ENCODE measurements at regions not wholly inside any gene's neighbourhood (a gene's known extent, or its start where the extent isn't known, plus 50 kb on each side); places are given as distances from the start of the nearest gene placed in this dataset.

DNA sequence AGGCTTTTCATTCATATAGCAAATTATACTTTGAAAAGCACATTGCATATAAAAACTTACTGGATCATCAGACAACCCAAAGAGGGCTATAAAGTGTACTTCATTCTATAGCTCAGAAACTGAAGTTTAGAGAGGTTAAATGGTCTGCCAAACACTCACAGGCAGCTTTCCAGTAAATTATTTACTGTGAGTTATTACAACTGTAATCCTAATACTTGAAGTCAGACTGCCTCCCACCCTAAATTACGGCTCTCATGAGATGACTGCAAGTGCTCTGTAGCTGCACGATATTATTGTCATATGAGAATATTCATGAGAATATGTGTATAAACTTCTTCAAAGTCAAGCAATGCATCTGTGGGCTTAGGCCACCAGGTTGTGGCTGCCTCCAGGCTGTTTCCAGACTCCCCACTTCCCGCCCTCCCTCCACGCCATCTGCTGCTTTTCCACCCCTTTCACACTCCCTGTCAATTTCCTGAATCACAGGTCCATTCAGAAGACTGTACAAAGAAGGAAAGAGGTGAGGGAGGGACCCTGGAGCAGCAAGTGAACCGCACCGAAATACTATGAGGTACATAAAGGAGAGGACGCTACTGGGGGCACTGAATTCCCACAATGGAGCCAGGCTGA is 111.1 kb upstream of the SPOPL start:
- TF ChIP-seq, protein P1, sequence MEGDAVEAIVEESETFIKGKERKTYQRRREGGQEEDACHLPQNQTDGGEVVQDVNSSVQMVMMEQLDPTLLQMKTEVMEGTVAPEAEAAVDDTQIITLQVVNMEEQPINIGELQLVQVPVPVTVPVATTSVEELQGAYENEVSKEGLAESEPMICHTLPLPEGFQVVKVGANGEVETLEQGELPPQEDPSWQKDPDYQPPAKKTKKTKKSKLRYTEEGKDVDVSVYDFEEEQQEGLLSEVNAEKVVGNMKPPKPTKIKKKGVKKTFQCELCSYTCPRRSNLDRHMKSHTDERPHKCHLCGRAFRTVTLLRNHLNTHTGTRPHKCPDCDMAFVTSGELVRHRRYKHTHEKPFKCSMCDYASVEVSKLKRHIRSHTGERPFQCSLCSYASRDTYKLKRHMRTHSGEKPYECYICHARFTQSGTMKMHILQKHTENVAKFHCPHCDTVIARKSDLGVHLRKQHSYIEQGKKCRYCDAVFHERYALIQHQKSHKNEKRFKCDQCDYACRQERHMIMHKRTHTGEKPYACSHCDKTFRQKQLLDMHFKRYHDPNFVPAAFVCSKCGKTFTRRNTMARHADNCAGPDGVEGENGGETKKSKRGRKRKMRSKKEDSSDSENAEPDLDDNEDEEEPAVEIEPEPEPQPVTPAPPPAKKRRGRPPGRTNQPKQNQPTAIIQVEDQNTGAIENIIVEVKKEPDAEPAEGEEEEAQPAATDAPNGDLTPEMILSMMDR (IDR thresholded peaks at IDR 0.05; ENCODE audit: insufficient read depth, low read length, severe bottlenecking), result no peak
- Histone ChIP-seq H3K27me3 (ENCODE audit: control insufficient read depth, insufficient read depth, low read length) (no peaks in the 10 kb centered on the region), H3K36me3 (ENCODE audit: control insufficient read depth, insufficient read depth, low read length) (no peaks in the 10 kb centered on the region), H3K4me3 (ENCODE audit: low read depth, low read length) (no peak overlapping the region)
- FAIRE-seq, result no peak
- DNase-seq (ENCODE audit: low read depth), result no peak

DNA sequence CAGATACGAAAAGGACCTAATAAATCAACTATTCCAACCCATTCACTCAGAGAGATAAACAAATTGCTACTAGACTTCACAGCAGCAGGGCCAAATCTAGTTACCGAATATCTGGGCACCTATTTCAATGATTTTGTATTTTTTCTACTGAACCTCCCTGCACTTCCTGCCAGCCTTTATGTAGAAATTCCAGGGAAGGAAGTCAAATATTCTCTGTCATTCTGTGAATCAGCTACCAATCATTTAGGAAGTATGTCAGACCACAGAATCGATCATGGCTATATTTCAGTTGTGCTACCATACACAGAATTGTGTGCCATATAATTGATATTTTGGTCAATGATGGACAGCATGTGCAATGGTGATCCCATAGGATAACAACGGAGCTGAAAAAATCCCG is 109.6 kb upstream of the SPOPL start:
- peak; percentile 55 for DNase-seq (ENCODE audit: low read depth)
- H3K4me3 ChIP-seq (ENCODE audit: low read depth, low read length), result no peak overlapping the region
- FAIRE-seq, result no peak
- no peaks in the 10 kb centered on the region for H3K27me3 ChIP-seq (ENCODE audit: control insufficient read depth, insufficient read depth, low read length)
- no peaks in the 10 kb centered on the region for H3K36me3 ChIP-seq (ENCODE audit: control insufficient read depth, insufficient read depth, low read length)
- TF ChIP-seq, protein P1 (IDR thresholded peaks at IDR 0.05; ENCODE audit: insufficient read depth, low read length, severe bottlenecking), result no peak

DNA sequence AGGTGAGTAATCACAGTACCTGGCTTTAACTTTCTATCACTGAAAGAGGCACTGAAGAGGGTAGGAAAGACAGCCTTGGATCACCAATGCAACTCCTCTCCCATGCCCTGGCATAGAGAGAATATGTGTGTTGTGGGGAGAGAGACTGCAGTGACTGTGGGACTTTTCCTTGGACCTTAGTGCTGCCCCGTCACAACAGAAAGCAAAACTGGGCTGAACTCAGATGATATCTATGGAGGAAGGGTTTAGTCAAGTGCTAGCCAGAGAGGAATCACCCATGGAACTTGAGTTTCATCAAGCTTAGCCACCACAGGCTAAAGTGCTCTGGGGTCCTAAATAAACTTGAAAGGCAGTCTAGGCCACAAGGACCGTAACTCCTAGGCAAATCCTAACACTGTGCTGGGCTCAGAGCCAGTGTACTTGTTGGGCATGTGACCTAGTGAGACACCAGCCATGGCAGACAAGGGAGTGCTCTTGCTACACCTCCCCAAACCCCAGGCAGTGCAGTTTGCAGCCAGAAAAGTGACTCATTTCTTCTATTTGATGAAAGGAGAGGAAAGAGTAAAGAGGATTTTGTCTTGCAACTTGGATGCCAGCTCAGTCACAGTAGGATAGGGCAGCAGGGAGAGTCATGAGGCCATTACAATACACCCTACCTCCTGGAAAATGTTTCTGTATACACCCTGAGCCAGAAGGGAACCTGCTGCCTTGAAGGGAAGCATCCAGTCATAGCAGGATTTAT is 105.8 kb upstream of the SPOPL start:
- Histone ChIP-seq H3K4me3 (ENCODE audit: low read depth, low read length) (no peak overlapping the region), H3K27me3 (ENCODE audit: control insufficient read depth, insufficient read depth, low read length) (no peaks in the 10 kb centered on the region), H3K36me3 (ENCODE audit: control insufficient read depth, insufficient read depth, low read length) (no peaks in the 10 kb centered on the region)
- peak; percentile 94 for FAIRE-seq
- TF ChIP-seq, protein P1 (IDR thresholded peaks at IDR 0.05; ENCODE audit: insufficient read depth, low read length, severe bottlenecking), result no peak
- peak; percentile 93 for DNase-seq (ENCODE audit: low read depth)

DNA sequence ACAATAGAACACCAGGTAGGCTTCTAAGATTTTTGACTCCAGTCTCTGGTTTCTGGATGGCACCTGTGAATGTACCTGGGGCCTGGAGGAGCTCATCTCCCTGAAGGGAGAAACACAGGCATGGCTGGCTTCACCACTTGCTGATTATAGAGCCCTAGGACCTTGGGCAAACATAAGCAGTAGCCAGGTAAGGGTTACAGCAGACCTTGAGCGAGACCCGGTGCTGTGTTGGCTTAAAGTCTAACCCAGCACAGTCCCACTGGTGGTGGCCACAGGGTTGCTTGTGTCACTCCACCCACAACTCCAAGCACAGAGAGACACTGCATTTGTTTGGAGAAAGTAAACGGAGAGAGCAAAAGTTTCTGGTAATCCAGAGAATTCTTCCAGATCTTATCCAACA is 104.7 kb upstream of the SPOPL start:
- no peak for FAIRE-seq
- no peaks in the 10 kb centered on the region for H3K36me3 ChIP-seq (ENCODE audit: control insufficient read depth, insufficient read depth, low read length)
- TF ChIP-seq, protein P1 (IDR thresholded peaks at IDR 0.05; ENCODE audit: insufficient read depth, low read length, severe bottlenecking), result no peak
- H3K27me3 ChIP-seq (ENCODE audit: control insufficient read depth, insufficient read depth, low read length), result no peaks in the 10 kb centered on the region
- no peak for DNase-seq (ENCODE audit: low read depth)
- H3K4me3 ChIP-seq (ENCODE audit: low read depth, low read length), result no peak overlapping the region

DNA sequence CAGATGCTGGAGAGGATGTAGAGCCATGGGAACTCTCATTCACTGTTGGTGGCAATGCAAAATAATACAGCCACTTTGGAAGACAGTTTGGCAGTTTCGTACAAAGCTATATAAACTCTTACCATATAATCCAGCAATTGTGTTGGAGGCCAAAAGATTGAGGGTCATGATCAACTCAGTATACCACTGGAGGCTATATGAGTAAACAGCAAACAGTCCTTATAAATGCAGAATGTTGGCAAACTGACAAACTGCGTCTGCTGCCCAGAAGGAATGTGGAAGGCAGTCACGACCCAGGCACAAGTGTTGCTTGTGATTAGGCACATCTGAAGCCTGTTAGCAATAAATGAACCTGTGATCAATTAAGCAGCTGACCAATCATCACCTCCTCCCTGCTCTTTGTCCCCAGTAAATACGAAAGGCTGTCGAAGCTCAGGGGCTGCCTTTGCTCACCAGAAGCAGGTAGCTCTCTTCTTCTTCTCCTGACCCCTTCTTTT is 98.1 kb upstream of the SPOPL start:
- H3K4me3 ChIP-seq (ENCODE audit: low read depth, low read length), result no peak overlapping the region
- H3K36me3 ChIP-seq (ENCODE audit: control insufficient read depth, insufficient read depth, low read length), result no peaks in the 10 kb centered on the region
- H3K27me3 ChIP-seq (ENCODE audit: control insufficient read depth, insufficient read depth, low read length), result no peaks in the 10 kb centered on the region
- DNase-seq (ENCODE audit: low read depth) (no peak), FAIRE-seq (no peak)
- TF ChIP-seq, protein P1 (IDR thresholded peaks at IDR 0.05; ENCODE audit: insufficient read depth, low read length, severe bottlenecking), result no peak

Data from bronchial epithelial cell (primary cell).